HEK293 (cell line): ENCODE measurements at regions not wholly inside any gene's neighbourhood (a gene's known extent, or its start where the extent isn't known, plus 50 kb on each side); places are given as distances from the start of the nearest gene placed in this dataset.

Experiments
- CTCF ChIA-PET: fragments of 350-600 bp; formaldehyde crosslinking; extraction: SDS; loops from one replicate; lab custom pipeline; 2021; ENCODE audit warnings: antibody characterized with exemption; lab: Yijun Ruan, JAX
- POLR2A ChIA-PET: fragments of 300-600 bp; formaldehyde crosslinking; extraction: SDS; loops from one replicate; lab custom pipeline; 2020; ENCODE audit warnings: antibody characterized with exemption, inconsistent platforms; lab: Yijun Ruan, JAX
- H3K27ac ChIP-seq: fragments of 200-500 bp; sonication (Bioruptor generic); 2 replicates; pipeline ENCODE4 v1.5.1; 2014; ENCODE audit warnings: low read depth, low read length, control low read depth, inconsistent platforms; ENCODE audit errors: extremely low read depth
- H3K36me3 ChIP-seq, 2 experiments: fragments of 200-500 bp in 1 of 2; sonication (Bioruptor generic) in 1 of 2; 1 replicate in 1 of 2; 2 replicates in 1 of 2; pipeline ENCODE4 v1.5.1; 2014 to 2017; ENCODE audit warnings: inconsistent platforms in 2 of 2, low read length in 2 of 2; ENCODE audit not compliant: control insufficient read depth in 2 of 2, insufficient read depth in 1 of 2
- H3K4me1 ChIP-seq: fragments of 200-500 bp; sonication (Bioruptor generic); 2 replicates; pipeline ENCODE4 v1.5.1; 2014; ENCODE audit warnings: mild to moderate bottlenecking, low read length, inconsistent platforms; ENCODE audit not compliant: control insufficient read depth, insufficient read depth
- H3K4me3 ChIP-seq: 2 replicates; pipeline ENCODE4 v1.5.1; 2011; ENCODE audit warnings: low read depth, mild to moderate bottlenecking, control low read depth, low read length, moderate library complexity
- H3K9me3 ChIP-seq: fragments of 200-500 bp; sonication (Bioruptor generic); 2 replicates; pipeline ENCODE4 v1.5.1; 2014; ENCODE audit warnings: low read depth, low read length, inconsistent platforms; ENCODE audit not compliant: control insufficient read depth, insufficient read depth
- GLI4 ChIP-seq: fragments of 450-650 bp; formaldehyde crosslinking; IDR thresholded peaks from 2 replicates; pipeline ENCODE4 v1.5.1; 2016; ENCODE audit warnings: missing biosample characterization, missing genetic modification characterization
- INSM2 ChIP-seq: fragments of 450-650 bp; formaldehyde crosslinking; IDR thresholded peaks from 2 replicates; pipeline ENCODE4 v1.5.1; 2016; ENCODE audit warnings: missing biosample characterization, missing genetic modification characterization
- SETDB1 ChIP-seq: IDR thresholded peaks from one replicate; pipeline ENCODE4 v1.6.1; 2017; ENCODE audit warnings: mild to moderate bottlenecking, low read length, moderate library complexity, mixed read lengths; ENCODE audit not compliant: insufficient read length
- TRIM28 ChIP-seq: IDR thresholded peaks from 2 replicates; pipeline ENCODE4 v1.6.1; 2011; ENCODE audit warnings: low read length, control low read depth, borderline replicate concordance
- ZBTB21 ChIP-seq: fragments of 450-650 bp; formaldehyde crosslinking; IDR thresholded peaks from 2 replicates; pipeline ENCODE4 v1.5.1; 2017; ENCODE audit warnings: missing biosample characterization, missing genetic modification characterization
- ZNF121 ChIP-seq: fragments of 450-650 bp; formaldehyde crosslinking; IDR thresholded peaks from 2 replicates; pipeline ENCODE4 v1.5.1; 2016; ENCODE audit warnings: missing biosample characterization, missing genetic modification characterization
- ZNF140 ChIP-seq: fragments of 450-650 bp; formaldehyde crosslinking; IDR thresholded peaks from 2 replicates; pipeline ENCODE4 v1.5.1; 2016; ENCODE audit warnings: missing biosample characterization, missing genetic modification characterization
- ZNF239 ChIP-seq: fragments of 450-650 bp; formaldehyde crosslinking; IDR thresholded peaks from 2 replicates; pipeline ENCODE4 v1.5.1; 2016; ENCODE audit warnings: missing biosample characterization, missing genetic modification characterization
- ZNF24 ChIP-seq: fragments of 450-650 bp; formaldehyde crosslinking; IDR thresholded peaks from 2 replicates; pipeline ENCODE4 v1.5.1; 2016; ENCODE audit warnings: missing biosample characterization, missing genetic modification characterization
- ZNF280D ChIP-seq: fragments of 450-650 bp; formaldehyde crosslinking; IDR thresholded peaks from 2 replicates; pipeline ENCODE4 v1.5.1; 2016; ENCODE audit warnings: missing biosample characterization, missing genetic modification characterization
- ZNF354C ChIP-seq: fragments of 450-650 bp; formaldehyde crosslinking; IDR thresholded peaks from 2 replicates; pipeline ENCODE4 v1.5.1; 2016; ENCODE audit warnings: missing biosample characterization, missing genetic modification characterization, low read depth, borderline replicate concordance
- ZNF518A ChIP-seq: fragments of 450-650 bp; formaldehyde crosslinking; conservative IDR thresholded peaks from 2 replicates; pipeline ENCODE4 v1.5.1; 2016; ENCODE audit warnings: low read depth, missing biosample characterization, missing genetic modification characterization
- ZNF544 ChIP-seq: fragments of 450-650 bp; formaldehyde crosslinking; IDR thresholded peaks from 2 replicates; pipeline ENCODE4 v1.5.0; 2017; ENCODE audit warnings: missing biosample characterization, missing genetic modification characterization
- ZNF548 ChIP-seq: fragments of 450-650 bp; formaldehyde crosslinking; IDR thresholded peaks from 2 replicates; pipeline ENCODE4 v1.5.1; 2016; ENCODE audit warnings: missing biosample characterization, missing genetic modification characterization
- TF ChIP-seq, protein P1 (sequence below): fragments of 450-650 bp; formaldehyde crosslinking; IDR thresholded peaks from 2 replicates; pipeline ENCODE4 v1.5.1; 2016; ENCODE audit warnings: missing biosample characterization, missing genetic modification characterization

GRCh38 chr3:145355206-145355605 lies 805.8 kb downstream of the PLOD2 start (continued):
- TF ChIP-seq ZNF280D: no peak
- TF ChIP-seq ZNF544 (tag by site-specific recombination): no peak
- TF ChIP-seq ZNF548 (tag by site-specific recombination): no peak

GRCh38 chr3:145357453-145357852 lies 803.5 kb downstream of the PLOD2 start:
- no peak for TF ChIP-seq ZNF121 (tag by site-specific recombination)
- TF ChIP-seq SETDB1: peak; percentile 86
- peak; percentile 84; the same call in 1 of the 2 replicates for TF ChIP-seq TRIM28
- no peak for TF ChIP-seq GLI4 (tag by site-specific recombination)
- Histone ChIP-seq H3K27ac (no peak overlapping the region), H3K36me3 (no peaks in the 10 kb centered on the region), H3K4me3 (no peak overlapping the region), H3K9me3 (no peaks in the 10 kb centered on the region), H3K4me1 (no peaks in the 10 kb centered on the region)
- POLR2A ChIA-PET: no interaction called here
- CTCF ChIA-PET: no interaction called here

DNA sequence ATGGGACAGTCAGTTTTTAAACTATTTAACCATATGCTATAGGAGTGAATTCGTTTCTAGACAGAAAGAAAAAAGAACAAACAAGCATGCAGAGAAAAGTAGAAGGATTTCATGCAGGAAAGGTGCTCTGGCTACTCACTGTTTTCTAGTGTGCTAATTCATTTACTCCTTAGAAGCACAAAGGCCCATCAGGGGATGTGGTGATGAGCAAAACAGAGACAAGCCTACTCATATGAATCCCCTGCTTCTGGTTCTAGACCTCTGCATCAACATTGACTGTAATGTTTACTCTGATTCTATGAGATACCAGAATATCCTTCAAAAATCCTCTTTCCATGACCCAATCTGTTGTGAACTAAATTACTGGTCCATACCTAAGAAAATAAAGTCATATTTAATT lies 801.9 kb downstream of the PLOD2 start:
- H3K4me1 ChIP-seq: no peaks in the 10 kb centered on the region
- CTCF ChIA-PET: no interaction called here
- no peaks in the 10 kb centered on the region for H3K9me3 ChIP-seq
- no peaks in the 10 kb centered on the region for H3K36me3 ChIP-seq
- H3K4me3 ChIP-seq: no peak overlapping the region
- POLR2A ChIA-PET: no interaction called here
- TF ChIP-seq ZNF354C (tag by site-specific recombination) (no peak), ZNF140 (tag by site-specific recombination) (no peak)
- H3K27ac ChIP-seq: no peak overlapping the region

DNA sequence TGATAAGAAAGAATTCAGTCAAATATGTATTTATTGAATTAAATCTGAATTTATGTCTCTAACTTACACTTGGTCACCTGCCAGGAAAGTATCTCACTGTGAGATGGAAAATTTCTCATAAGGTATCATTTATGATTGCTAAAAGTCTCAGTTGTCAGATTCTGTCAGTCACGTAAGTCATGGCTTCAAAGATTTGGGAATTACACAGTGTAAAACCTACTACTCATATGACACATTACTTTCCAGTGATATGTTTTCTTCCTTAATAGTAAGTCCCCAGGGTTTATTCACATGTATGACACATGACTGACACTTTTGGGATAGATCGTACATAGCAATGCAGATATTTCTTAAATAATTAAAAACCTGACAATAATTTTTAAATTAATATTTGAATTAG lies 792.2 kb downstream of the PLOD2 start:
- no peak overlapping the region for H3K4me3 ChIP-seq
- no peaks in the 10 kb centered on the region for H3K36me3 ChIP-seq
- ChIA-PET POLR2A (no interaction called here), CTCF (no interaction called here)
- no peaks in the 10 kb centered on the region for H3K9me3 ChIP-seq
- no peak overlapping the region for H3K27ac ChIP-seq
- TF ChIP-seq ZBTB21 (tag by site-specific recombination): no peak
- no peak for TF ChIP-seq INSM2 (tag by site-specific recombination)
- TF ChIP-seq ZNF518A (tag by site-specific recombination): no peak
- no peak for TF ChIP-seq ZNF239 (tag by site-specific recombination)
- TF ChIP-seq, protein P1, sequence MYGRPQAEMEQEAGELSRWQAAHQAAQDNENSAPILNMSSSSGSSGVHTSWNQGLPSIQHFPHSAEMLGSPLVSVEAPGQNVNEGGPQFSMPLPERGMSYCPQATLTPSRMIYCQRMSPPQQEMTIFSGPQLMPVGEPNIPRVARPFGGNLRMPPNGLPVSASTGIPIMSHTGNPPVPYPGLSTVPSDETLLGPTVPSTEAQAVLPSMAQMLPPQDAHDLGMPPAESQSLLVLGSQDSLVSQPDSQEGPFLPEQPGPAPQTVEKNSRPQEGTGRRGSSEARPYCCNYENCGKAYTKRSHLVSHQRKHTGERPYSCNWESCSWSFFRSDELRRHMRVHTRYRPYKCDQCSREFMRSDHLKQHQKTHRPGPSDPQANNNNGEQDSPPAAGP (tag by site-specific recombination): no peak
- no peak for TF ChIP-seq ZNF24 (tag by site-specific recombination)
- no peaks in the 10 kb centered on the region for H3K4me1 ChIP-seq
